H1 (cell line): ENCODE measurements at regions not wholly inside any gene's neighbourhood (a gene's known extent, or its start where the extent isn't known, plus 50 kb on each side); places are given as distances from the start of the nearest gene placed in this dataset.
A peak's percentile ranks its signal among the peaks of the same experiment; 100 is the strongest.

ENCODE experiments used
- CTCF ChIA-PET: fragments of 300-600 bp; sonication (Branson Sonifier 250); formaldehyde crosslinking; loops from one replicate; lab custom pipeline; 2021; ENCODE audit not compliant: partially characterized antibody; lab: Charles Lee
- POLR2A ChIA-PET: fragments of 300-600 bp; sonication (Branson Sonifier 250); formaldehyde crosslinking; loops from one replicate; lab custom pipeline; 2021; ENCODE audit warnings: inconsistent platforms; ENCODE audit not compliant: partially characterized antibody; lab: Charles Lee
- DNase-seq, 2 experiments: peaks; one replicate each; pipeline versions ENCODE4 v3.0.0 to v3.0.0-alpha.2; 2010 to 2022; ENCODE audit warnings: low spot score in 2 of 2, low read depth in 1 of 2, mixed read lengths in 1 of 2
- FAIRE-seq: peaks from 2 replicates; lab custom pipeline; 2011; peaks lifted over from hg19 to GRCh38; lab: Jason Lieb, UNC
- H2AFZ ChIP-seq: 2 replicates; pipeline ENCODE4 v1.8.1; 2012; ENCODE audit warnings: low read length, inconsistent platforms
- H2AK5ac ChIP-seq: 2 replicates; pipeline ENCODE4 v1.6.1; 2013; ENCODE audit warnings: low read depth, low read length
- H2BK120ac ChIP-seq: replicated peaks from 2 replicates; pipeline ENCODE3; 2013; ENCODE audit warnings: low read depth, low read length, inconsistent platforms
- H2BK12ac ChIP-seq: 2 replicates; pipeline ENCODE4 v1.6.1; 2013; ENCODE audit warnings: low read depth, low read length
- H2BK15ac ChIP-seq: 2 replicates; pipeline ENCODE4 v1.6.1; 2013; ENCODE audit warnings: low read length
- H2BK20ac ChIP-seq: 2 replicates; pipeline ENCODE4 v1.6.1; 2013; ENCODE audit warnings: low read length
- H2BK5ac ChIP-seq: 2 replicates; pipeline ENCODE4 v1.6.1; 2013; ENCODE audit warnings: low read depth, low read length
- H3K14ac ChIP-seq: 2 replicates; pipeline ENCODE4 v1.6.1; 2013; ENCODE audit warnings: inconsistent platforms; ENCODE audit not compliant: insufficient read length
- H3K18ac ChIP-seq: 2 replicates; pipeline ENCODE4 v1.6.1; 2013; ENCODE audit warnings: low read length; ENCODE audit errors: extremely low read depth
- H3K23ac ChIP-seq: 2 replicates; pipeline ENCODE4 v1.6.1; 2013; ENCODE audit warnings: inconsistent platforms; ENCODE audit not compliant: insufficient read length
- H3K23me2 ChIP-seq: 2 replicates; pipeline ENCODE4 v1.6.1; 2013; ENCODE audit warnings: low read depth, low read length
- H3K27ac ChIP-seq: 2 replicates; pipeline ENCODE4 v1.6.1; 2011; ENCODE audit warnings: low read depth, low read length, inconsistent platforms
- H3K27me3 ChIP-seq, 4 experiments: replicated peaks in 1 of 4; 1 replicate in 1 of 4; 2 replicates in 3 of 4; pipeline versions ENCODE4 v1.6.1 to v1.8.1; 2011 to 2013; ENCODE audit warnings: low read length in 3 of 4, mild to moderate bottlenecking in 3 of 4, inconsistent platforms in 2 of 4, mixed read lengths in 2 of 4, moderate library complexity in 1 of 4; ENCODE audit not compliant: control insufficient read depth in 3 of 4, insufficient read depth in 3 of 4; ENCODE audit errors: extremely low read depth in 1 of 4
- H3K36me3 ChIP-seq, 4 experiments: 2 replicates each; pipeline versions ENCODE4 v1.6.1 to v1.8.1; 2011 to 2013; ENCODE audit warnings: mild to moderate bottlenecking in 4 of 4, low read length in 3 of 4, moderate library complexity in 2 of 4, control low read depth in 1 of 4, inconsistent platforms in 1 of 4; ENCODE audit not compliant: insufficient read depth in 4 of 4, control insufficient read depth in 2 of 4
- H3K4ac ChIP-seq: replicated peaks from 2 replicates; pipeline ENCODE3; 2013; ENCODE audit warnings: low read length, low read depth, mixed read lengths, inconsistent platforms; ENCODE audit not compliant: insufficient read length
- H3K4me1 ChIP-seq, 4 experiments: replicated peaks in 1 of 4; 1 replicate in 1 of 4; 2 replicates in 3 of 4; pipeline versions ENCODE4 v1.6.1 to v1.8.1; 2011 to 2013; ENCODE audit warnings: low read length in 3 of 4, inconsistent platforms in 2 of 4, mixed read lengths in 1 of 4; ENCODE audit not compliant: insufficient read depth in 4 of 4, control insufficient read depth in 3 of 4
- H3K4me2 ChIP-seq, 2 experiments: 2 replicates each; pipeline versions ENCODE4 v1.6.1 to v1.8.1; 2011 to 2013; ENCODE audit warnings: low read depth in 2 of 2, low read length in 2 of 2, control low read depth in 1 of 2, inconsistent platforms in 1 of 2, mild to moderate bottlenecking in 1 of 2; ENCODE audit not compliant: insufficient read depth in 1 of 2
- H3K4me3 ChIP-seq, 4 experiments: fragments of 200-600, 300-600 bp in 1 of 4; sonication (generic), shearing (Covaris generic), sonication (Bioruptor Twin) in 1 of 4; 2 replicates each; pipeline versions ENCODE4 v1.5.1 to v1.8.1; 2011 to 2016; ENCODE audit warnings: low read length in 4 of 4, low read depth in 3 of 4, control low read depth in 2 of 4, inconsistent platforms in 2 of 4, mild to moderate bottlenecking in 2 of 4, mixed read lengths in 1 of 4, moderate library complexity in 1 of 4; ENCODE audit not compliant: insufficient read depth in 2 of 4; ENCODE audit errors: extremely low read depth in 1 of 4
- H3K56ac ChIP-seq: replicated peaks from 2 replicates; pipeline ENCODE3; 2013; ENCODE audit warnings: low read depth, mild to moderate bottlenecking, mixed read lengths, low read length, inconsistent platforms; ENCODE audit not compliant: insufficient read length
- H3K79me1 ChIP-seq: 2 replicates; pipeline ENCODE4 v1.6.1; 2013; ENCODE audit warnings: low read depth, low read length, control low read depth
- H3K79me2 ChIP-seq, 2 experiments: 2 replicates each; pipeline versions ENCODE4 v1.6.1 to v1.8.1; 2012 to 2013; ENCODE audit warnings: low read length in 2 of 2, mild to moderate bottlenecking in 2 of 2, inconsistent platforms in 1 of 2; ENCODE audit not compliant: insufficient read depth in 2 of 2, control insufficient read depth in 1 of 2
- H3K9ac ChIP-seq, 4 experiments: replicated peaks in 1 of 4; 1 replicate in 1 of 4; 2 replicates in 3 of 4; pipeline versions ENCODE4 v1.6.1 to v1.8.1; 2011 to 2013; ENCODE audit warnings: low read depth in 3 of 4, low read length in 3 of 4, control low read depth in 2 of 4, mild to moderate bottlenecking in 2 of 4, moderate library complexity in 2 of 4, inconsistent platforms in 1 of 4; ENCODE audit errors: extremely low read depth in 1 of 4
- H3K9me3 ChIP-seq, 2 experiments: 2 replicates each; pipeline versions ENCODE4 v1.6.1 to v1.8.1; 2012 to 2013; ENCODE audit warnings: mild to moderate bottlenecking in 2 of 2, moderate library complexity in 2 of 2, control low read depth in 1 of 2, inconsistent platforms in 1 of 2, low read depth in 1 of 2, low read length in 1 of 2, mixed read lengths in 1 of 2; ENCODE audit not compliant: insufficient read depth in 2 of 2
- H4K20me1 ChIP-seq, 2 experiments: replicated peaks in 1 of 2; 2 replicates each; pipeline versions ENCODE3 to v1.8.1; 2011 to 2013; ENCODE audit warnings: inconsistent platforms in 2 of 2, low read length in 2 of 2, mild to moderate bottlenecking in 1 of 2; ENCODE audit not compliant: insufficient read depth in 2 of 2, control insufficient read depth in 1 of 2
- H4K5ac ChIP-seq: 2 replicates; pipeline ENCODE4 v1.6.1; 2013; ENCODE audit warnings: low read length, low read depth, mixed read lengths, inconsistent platforms; ENCODE audit not compliant: insufficient read length
- H4K8ac ChIP-seq: 2 replicates; pipeline ENCODE4 v1.8.0; 2013; ENCODE audit warnings: mild to moderate bottlenecking, moderate library complexity, low read length, inconsistent platforms; ENCODE audit not compliant: insufficient read depth; ENCODE audit errors: extremely low read depth
- H4K91ac ChIP-seq: replicated peaks from 2 replicates; pipeline ENCODE3; 2013; ENCODE audit warnings: low read length, mixed read lengths, inconsistent platforms; ENCODE audit not compliant: insufficient read length
- ASH2L ChIP-seq: fragments of 200-600, 300-600 bp; sonication (generic); IDR thresholded peaks from one replicate; pipeline ENCODE4 v1.7.1; 2017; ENCODE audit warnings: low read length
- CBX5 ChIP-seq: fragments of 300-800, 300-1000 bp; sonication (generic); IDR thresholded peaks from 2 replicates; pipeline ENCODE4 v1.7.1; 2016; ENCODE audit warnings: antibody characterized with exemption, low read length, low read depth
- FOSL1 ChIP-seq: IDR thresholded peaks from 2 replicates; pipeline ENCODE4 v1.6.1; 2011; ENCODE audit warnings: mild to moderate bottlenecking, low read depth, low read length, moderate library complexity; ENCODE audit not compliant: insufficient read depth
- MAFK ChIP-seq: IDR thresholded peaks from 2 replicates; pipeline ENCODE4 v1.6.1; 2012; ENCODE audit warnings: low read depth, mild to moderate bottlenecking, improper control_type of control experiment, low read length
- RFX5 ChIP-seq: IDR thresholded peaks from 2 replicates; pipeline ENCODE4 v1.6.1; 2011; ENCODE audit warnings: low read depth, low read length, improper control_type of control experiment, borderline replicate concordance
- SUZ12 ChIP-seq: fragments of 200-600 bp; sonication (generic); IDR thresholded peaks from 2 replicates; pipeline ENCODE4 v1.6.1; 2012; ENCODE audit warnings: mild to moderate bottlenecking, inconsistent platforms, low read length, moderate library complexity, mixed read lengths
- TAF1 ChIP-seq: IDR thresholded peaks from 2 replicates; pipeline ENCODE4 v1.6.1; 2011; ENCODE audit warnings: mild to moderate bottlenecking, low read depth, low read length
- ZNF274 ChIP-seq: IDR thresholded peaks from 2 replicates; pipeline ENCODE4 v1.7.0; 2012; ENCODE audit warnings: low read length, borderline replicate concordance; ENCODE audit errors: extremely low read depth
- WGBS, 2 experiments: shearing (Covaris generic) in 1 of 2; methylation state at CpG; one replicate each; pipeline versions ENCODE4 v1.1.6 to v1.1.7; 2013 to 2015; ENCODE audit warnings: low lambda C conversion rate in 2 of 2, mixed read lengths in 2 of 2, inconsistent platforms in 1 of 2, low coverage in 1 of 2, missing lambda C conversion rate in 1 of 2; ENCODE audit not compliant: insufficient replicate concordance in 2 of 2, insufficient coverage in 1 of 2, insufficient read length in 1 of 2; ENCODE audit errors: extremely low coverage in 1 of 2, missing lambda C conversion rate in 1 of 2; 5-methylcytosine and 5-hydroxymethylcytosine counted together

DNA sequence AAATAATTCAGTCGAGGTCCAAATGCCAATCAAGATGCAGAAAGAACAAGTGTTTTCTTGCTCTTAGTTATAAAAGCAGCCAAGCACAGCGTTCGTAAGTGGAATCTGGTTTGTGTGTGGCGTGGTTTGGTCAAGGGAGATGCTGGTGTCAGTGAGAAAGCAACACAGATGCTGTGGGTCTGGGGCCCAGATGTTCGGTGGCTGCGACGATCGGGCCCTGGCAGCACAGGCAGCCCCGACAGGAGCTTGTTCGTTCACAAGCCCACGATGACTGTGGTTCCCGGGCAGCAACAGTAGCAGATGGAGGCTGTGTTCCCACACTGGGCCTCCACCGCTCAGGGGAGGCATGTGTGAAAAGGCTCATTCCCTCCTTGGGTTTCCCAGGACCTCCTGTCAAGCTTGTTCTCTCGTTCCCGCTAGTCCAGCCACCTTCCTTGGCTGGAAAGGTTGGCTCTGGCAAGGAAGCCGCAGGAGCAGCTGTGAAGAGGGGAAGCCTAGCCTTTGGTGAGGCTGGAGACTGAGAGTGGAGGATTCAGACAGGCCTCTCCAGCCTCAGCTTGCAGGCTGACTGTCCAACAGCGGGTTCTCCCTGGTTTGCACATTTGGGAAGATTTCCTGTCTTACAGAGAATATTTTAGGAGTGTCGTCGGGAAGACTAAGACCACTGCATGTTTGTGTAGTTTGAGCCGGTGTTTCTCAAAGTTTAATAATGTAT lies 304.7 kb downstream of the QKI start:
- no peak overlapping the region for H3K4me2 ChIP-seq
- CTCF ChIA-PET, result no interaction called here
- WGBS, 2 experiments, result 87% methylated on average over 20 of the region's 20 CpGs; no CpG with 5 or more reads in 1 of the 2 experiments
- no peak overlapping the region for H3K27ac ChIP-seq
- H3K4me3 ChIP-seq, result no peak overlapping the region
- peaks cover 0 to 1% (median 0%) of the 10 kb centered on the region in 4 experiments; a peak in 1 of 7 replicates for H3K4me1 ChIP-seq
- no peak overlapping the region for H3K23ac ChIP-seq
- H4K20me1 ChIP-seq, result no peaks in the 10 kb centered on the region
- no peak overlapping the region for H4K5ac ChIP-seq
- no peaks in the 10 kb centered on the region for H3K79me2 ChIP-seq
- POLR2A ChIA-PET, result no interaction called here
- TF ChIP-seq ASH2L (no peak), MAFK (no peak), TAF1 (no peak), CBX5 (no peak), ZNF274 (no peak), SUZ12 (no peak), RFX5 (no peak), FOSL1 (no peak)
- DNase-seq, result no peak
- no peak overlapping the region for H2AK5ac ChIP-seq
- H3K27me3 ChIP-seq, result no peaks in the 10 kb centered on the region
- 0 out of 2 replicates have a peak overlapping the region, but pooled peaks have one; percentile 41 for H2AFZ ChIP-seq
- no peak overlapping the region for H2BK120ac ChIP-seq
- no peaks in the 10 kb centered on the region for H3K36me3 ChIP-seq
- H3K9me3 ChIP-seq, result no peaks in the 10 kb centered on the region
- no peak overlapping the region for H3K9ac ChIP-seq
- no peak for FAIRE-seq
- H3K23me2 ChIP-seq, result no peaks in the 10 kb centered on the region
- H2BK20ac ChIP-seq, result no peak overlapping the region
- H3K14ac ChIP-seq, result no peak overlapping the region
- no peaks in the 10 kb centered on the region for H3K79me1 ChIP-seq
- no peak overlapping the region; the same call in 1 of the 2 replicates for H2BK5ac ChIP-seq
- no peak overlapping the region for H2BK12ac ChIP-seq
- 0 out of 2 replicates have a peak overlapping the region, but pooled peaks have one; percentile 8 for H2BK15ac ChIP-seq
- 0 out of 2 replicates have a peak overlapping the region, but pooled peaks have one; percentile 7 for H3K18ac ChIP-seq
- H3K4ac ChIP-seq, result no peak overlapping the region
- H4K91ac ChIP-seq, result no peak overlapping the region
- no peak overlapping the region for H3K56ac ChIP-seq
- no peak overlapping the region for H4K8ac ChIP-seq
